ENCODE measurements at regions not wholly inside any gene's neighbourhood (a gene's known extent, or its start where the extent isn't known, plus 50 kb on each side); places are given as distances from the start of the nearest gene placed in this dataset.

DNA sequence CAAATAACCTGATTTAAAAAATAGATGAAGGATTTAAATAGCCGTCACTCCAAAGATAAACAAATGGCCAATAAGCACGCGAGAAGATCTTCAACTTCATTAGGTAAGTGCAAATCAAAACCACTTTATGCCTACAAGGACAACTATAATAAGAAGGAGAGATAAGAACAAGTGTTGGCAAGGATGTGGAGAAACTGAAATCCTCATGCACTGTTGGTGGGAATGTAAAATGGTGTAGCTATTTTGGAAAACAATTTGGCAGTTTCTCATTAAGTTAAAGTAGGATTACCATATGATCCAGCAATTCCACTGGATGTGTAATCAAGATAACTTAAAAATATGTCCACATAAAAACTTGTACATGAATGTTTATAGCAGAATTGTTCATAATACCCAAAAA is 64.1 kb downstream of the CXCL12 start:
- WGBS, 2 donors, result 52% methylated on average over 3 of the region's 3 CpGs
- TF ChIP-seq, protein P1, sequence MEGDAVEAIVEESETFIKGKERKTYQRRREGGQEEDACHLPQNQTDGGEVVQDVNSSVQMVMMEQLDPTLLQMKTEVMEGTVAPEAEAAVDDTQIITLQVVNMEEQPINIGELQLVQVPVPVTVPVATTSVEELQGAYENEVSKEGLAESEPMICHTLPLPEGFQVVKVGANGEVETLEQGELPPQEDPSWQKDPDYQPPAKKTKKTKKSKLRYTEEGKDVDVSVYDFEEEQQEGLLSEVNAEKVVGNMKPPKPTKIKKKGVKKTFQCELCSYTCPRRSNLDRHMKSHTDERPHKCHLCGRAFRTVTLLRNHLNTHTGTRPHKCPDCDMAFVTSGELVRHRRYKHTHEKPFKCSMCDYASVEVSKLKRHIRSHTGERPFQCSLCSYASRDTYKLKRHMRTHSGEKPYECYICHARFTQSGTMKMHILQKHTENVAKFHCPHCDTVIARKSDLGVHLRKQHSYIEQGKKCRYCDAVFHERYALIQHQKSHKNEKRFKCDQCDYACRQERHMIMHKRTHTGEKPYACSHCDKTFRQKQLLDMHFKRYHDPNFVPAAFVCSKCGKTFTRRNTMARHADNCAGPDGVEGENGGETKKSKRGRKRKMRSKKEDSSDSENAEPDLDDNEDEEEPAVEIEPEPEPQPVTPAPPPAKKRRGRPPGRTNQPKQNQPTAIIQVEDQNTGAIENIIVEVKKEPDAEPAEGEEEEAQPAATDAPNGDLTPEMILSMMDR (IDR thresholded peaks at IDR 0.05), result no peak
- TF ChIP-seq POLR2A (IDR thresholded peaks at IDR 0.05), result no peak
- no peaks in the 10 kb centered on the region for H3K36me3 ChIP-seq (ENCODE audit: low read depth, missing control alignments)
- H3K4me3 ChIP-seq, result no peak overlapping the region
- H3K27me3 ChIP-seq, result no peaks in the 10 kb centered on the region
- no peaks in the 10 kb centered on the region for H3K9me3 ChIP-seq
- H3K4me1 ChIP-seq, result no peaks in the 10 kb centered on the region
- intact Hi-C loops (cut with DNase I; ENCODE audit: low total_unique reads), result no loop called here
- no peak for DNase-seq
- no peak overlapping the region for H3K27ac ChIP-seq

DNA sequence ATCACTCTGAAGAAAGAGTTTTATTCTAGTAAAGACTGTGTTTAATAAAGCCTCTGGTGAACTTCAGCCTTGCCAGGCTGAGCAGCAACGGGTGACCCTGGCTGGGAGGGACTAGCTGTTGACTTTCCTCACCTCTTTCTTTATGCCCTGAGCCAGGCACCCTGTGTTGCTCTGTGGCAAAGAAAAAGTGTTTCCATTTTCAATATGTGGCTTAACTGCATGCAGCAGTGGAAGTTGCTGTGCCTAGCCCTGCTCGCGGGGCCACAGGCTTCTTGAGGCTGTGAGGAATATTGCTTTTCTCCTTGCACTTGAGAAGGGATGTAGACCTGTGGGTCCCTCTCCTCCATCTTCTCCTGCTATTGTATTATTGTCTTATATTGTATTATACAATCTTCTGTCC is 67.0 kb downstream of the CXCL12 start:
- no peaks in the 10 kb centered on the region for H3K9me3 ChIP-seq
- no peak overlapping the region for H3K27ac ChIP-seq
- H3K27me3 ChIP-seq, result no peaks in the 10 kb centered on the region
- TF ChIP-seq, protein P1 (IDR thresholded peaks at IDR 0.05), result no peak
- TF ChIP-seq POLR2A (IDR thresholded peaks at IDR 0.05), result no peak
- intact Hi-C loops (cut with DNase I; ENCODE audit: low total_unique reads), result no loop called here
- no peaks in the 10 kb centered on the region for H3K36me3 ChIP-seq (ENCODE audit: low read depth, missing control alignments)
- H3K4me3 ChIP-seq, result no peak overlapping the region
- DNase-seq, result no peak
- WGBS, 2 donors, result 79 to 83% methylated on average over 3 of the region's 3 CpGs
- no peaks in the 10 kb centered on the region for H3K4me1 ChIP-seq

DNA sequence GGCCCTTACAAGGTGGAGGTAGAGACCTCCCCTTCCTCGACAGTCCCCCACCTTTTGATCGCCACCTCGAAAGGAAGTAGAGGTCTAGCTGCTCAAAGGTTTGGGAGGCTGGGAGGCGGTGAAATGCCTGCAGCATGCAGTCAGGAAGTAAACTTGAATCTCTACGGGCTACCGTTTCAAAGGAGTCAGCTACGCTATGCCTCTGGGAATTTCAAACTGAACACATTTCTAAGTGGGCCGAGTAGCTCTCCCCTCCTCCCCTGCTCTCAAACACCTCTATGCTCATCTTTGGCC is 68.0 kb downstream of the CXCL12 start:
- Histone ChIP-seq H3K27me3 (no peaks in the 10 kb centered on the region), H3K4me1 (no peaks in the 10 kb centered on the region), H3K36me3 (ENCODE audit: low read depth, missing control alignments) (no peaks in the 10 kb centered on the region), H3K27ac (no peak overlapping the region), H3K9me3 (no peaks in the 10 kb centered on the region), H3K4me3 (no peak overlapping the region)
- WGBS, 2 donors, result 68 to 74% methylated on average over 8 of the region's 8 CpGs
- intact Hi-C loops (cut with DNase I; ENCODE audit: low total_unique reads), result no loop called here
- TF ChIP-seq, protein P1 (IDR thresholded peaks at IDR 0.05), result no peak
- no peak for TF ChIP-seq POLR2A (IDR thresholded peaks at IDR 0.05)
- no peak for DNase-seq

DNA sequence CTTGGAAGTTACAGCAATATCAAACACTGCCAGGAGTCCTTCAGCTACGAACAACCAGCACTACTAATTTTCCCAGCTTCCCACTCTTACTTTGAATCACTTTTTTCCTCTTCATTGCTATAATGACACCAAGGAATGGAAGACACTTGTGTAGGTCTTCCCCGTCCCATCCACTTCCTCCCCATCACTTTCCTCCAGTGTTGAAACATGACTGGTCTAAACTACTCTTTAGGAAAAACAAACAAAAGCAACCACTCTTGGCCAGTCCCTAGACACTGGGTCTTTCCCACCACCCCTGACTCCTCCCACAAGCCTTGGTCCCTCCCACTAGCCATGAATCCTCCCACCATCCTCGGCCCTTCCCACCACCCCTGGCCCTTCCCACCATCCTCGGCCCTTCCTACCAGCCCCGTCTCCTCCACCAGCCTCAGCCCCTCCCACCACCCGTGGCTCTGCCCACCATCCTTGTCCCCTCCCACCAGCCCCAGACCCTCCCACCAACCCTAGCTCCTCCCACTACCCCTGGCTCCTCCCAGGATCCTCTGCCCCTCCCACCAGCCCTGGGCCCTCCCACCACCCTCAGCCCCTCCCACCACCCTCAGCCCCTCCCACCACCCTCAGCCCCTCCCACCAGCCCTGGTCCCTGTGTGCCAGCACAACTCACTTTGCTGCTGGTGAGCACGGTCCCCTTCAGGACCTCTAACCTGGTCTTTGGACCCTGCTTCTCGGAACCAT is 68.5 kb downstream of the CXCL12 start:
- H3K27me3 ChIP-seq, result no peaks in the 10 kb centered on the region
- no peaks in the 10 kb centered on the region for H3K4me1 ChIP-seq
- TF ChIP-seq, protein P1 (IDR thresholded peaks at IDR 0.05), result no peak
- no peak for TF ChIP-seq POLR2A (IDR thresholded peaks at IDR 0.05)
- DNase-seq, result peak; percentile 67
- 55 to 74% methylated on average over 8 of the region's 8 CpGs for WGBS, 2 donors
- H3K4me3 ChIP-seq, result no peak overlapping the region
- intact Hi-C loops (cut with DNase I; ENCODE audit: low total_unique reads), result no loop called here
- no peaks in the 10 kb centered on the region for H3K9me3 ChIP-seq
- no peak overlapping the region for H3K27ac ChIP-seq
- H3K36me3 ChIP-seq (ENCODE audit: low read depth, missing control alignments), result no peaks in the 10 kb centered on the region

- H3K4me3 ChIP-seq, result no peak overlapping the region
- H3K9me3 ChIP-seq, result no peaks in the 10 kb centered on the region
- H3K27me3 ChIP-seq, result no peaks in the 10 kb centered on the region
- TF ChIP-seq POLR2A (IDR thresholded peaks at IDR 0.05), result no peak
- TF ChIP-seq, protein P1 (IDR thresholded peaks at IDR 0.05), result no peak
- 88 to 91% methylated on average over 6 of the region's 6 CpGs for WGBS, 2 donors
- H3K36me3 ChIP-seq (ENCODE audit: low read depth, missing control alignments), result no peaks in the 10 kb centered on the region
- no peak for DNase-seq
- H3K27ac ChIP-seq, result no peak overlapping the region
- intact Hi-C loops (cut with DNase I; ENCODE audit: low total_unique reads), result loop anchor here (5.0 kb wide), 1 partner anchor 623 kb away; no protein-coding TSS in a partner anchor
- no peaks in the 10 kb centered on the region for H3K4me1 ChIP-seq
These were observed 70.0 kb downstream of the CXCL12 start for GRCh38 chr10:44314802-44315460.
